Endodermal cell (in vitro differentiated cells): ENCODE measurements at regions not wholly inside any gene's neighbourhood (a gene's known extent, or its start where the extent isn't known, plus 50 kb on each side); places are given as distances from the start of the nearest gene placed in this dataset.

Source experiments
- DNase-seq: peaks from one replicate; pipeline ENCODE4 v3.0.0-alpha.2; 2017
- H3K27ac ChIP-seq: 2 replicates; pipeline ENCODE4 v1.5.1; 2013; ENCODE audit warnings: mild to moderate bottlenecking, low read depth, low read length, moderate library complexity
- H3K27me3 ChIP-seq: 2 replicates; pipeline ENCODE4 v1.6.1; 2013; ENCODE audit warnings: mild to moderate bottlenecking, low read length, moderate library complexity; ENCODE audit not compliant: insufficient read depth, control insufficient read depth, poor library complexity, severe bottlenecking
- H3K36me3 ChIP-seq: 2 replicates; pipeline ENCODE4 v1.7.0; 2013; ENCODE audit warnings: mild to moderate bottlenecking, low read length, moderate library complexity; ENCODE audit not compliant: control insufficient read depth, insufficient read depth
- H3K4me1 ChIP-seq: one replicate; pipeline ENCODE4 v1.7.0; 2013; ENCODE audit warnings: low read length; ENCODE audit not compliant: control insufficient read depth, insufficient read depth
- H3K4me3 ChIP-seq: 2 replicates; pipeline ENCODE4 v1.5.1; 2013; ENCODE audit warnings: mild to moderate bottlenecking, low read length, moderate library complexity
- H3K9ac ChIP-seq: 2 replicates; pipeline ENCODE4 v1.6.1; 2013; ENCODE audit warnings: mild to moderate bottlenecking, low read length, moderate library complexity; ENCODE audit not compliant: poor library complexity, severe bottlenecking; ENCODE audit errors: extremely low read depth
- H3K9me3 ChIP-seq: 2 replicates; pipeline ENCODE4 v1.6.1; 2013; ENCODE audit warnings: mild to moderate bottlenecking, low read length, moderate library complexity; ENCODE audit not compliant: control insufficient read depth
- H3K27ac Mint-ChIP-seq: 2 replicates; pipeline ENCODE4 v1.8.0; 2020; ENCODE audit warnings: mixed read lengths
- H3K27me3 Mint-ChIP-seq: 2 replicates; pipeline ENCODE4 v1.8.0; 2021; ENCODE audit warnings: mild to moderate bottlenecking, mixed read lengths; ENCODE audit not compliant: insufficient read depth
- H3K36me3 Mint-ChIP-seq: 2 replicates; pipeline ENCODE4 v1.8.0; 2020; ENCODE audit warnings: low read depth, mixed read lengths
- H3K4me1 Mint-ChIP-seq: 2 replicates; pipeline ENCODE4 v1.8.0; 2020; ENCODE audit warnings: mixed read lengths
- H3K4me3 Mint-ChIP-seq: 2 replicates; pipeline ENCODE4 v1.8.0; 2020; ENCODE audit warnings: mild to moderate bottlenecking, moderate library complexity, mixed read lengths
- H3K9me3 Mint-ChIP-seq: 2 replicates; pipeline ENCODE4 v1.8.0; 2020; ENCODE audit warnings: mild to moderate bottlenecking, mixed read lengths
- WGBS, 2 experiments: methylation state at CpG; one replicate each; pipeline versions ENCODE4 v1.1.5 to v1.1.7; 2013; ENCODE audit warnings: missing lambda C conversion rate in 2 of 2, mixed read lengths in 1 of 2; ENCODE audit not compliant: insufficient coverage in 1 of 2, insufficient read length in 1 of 2; 5-methylcytosine and 5-hydroxymethylcytosine counted together
- TF ChIP-seq, protein P1 (sequence below): fragments of 200-600 bp; sonication (generic); conservative IDR thresholded peaks from 2 replicates; pipeline ENCODE4 v1.5.0; 2021; ENCODE audit warnings: antibody characterized with exemption, mild to moderate bottlenecking

DNA sequence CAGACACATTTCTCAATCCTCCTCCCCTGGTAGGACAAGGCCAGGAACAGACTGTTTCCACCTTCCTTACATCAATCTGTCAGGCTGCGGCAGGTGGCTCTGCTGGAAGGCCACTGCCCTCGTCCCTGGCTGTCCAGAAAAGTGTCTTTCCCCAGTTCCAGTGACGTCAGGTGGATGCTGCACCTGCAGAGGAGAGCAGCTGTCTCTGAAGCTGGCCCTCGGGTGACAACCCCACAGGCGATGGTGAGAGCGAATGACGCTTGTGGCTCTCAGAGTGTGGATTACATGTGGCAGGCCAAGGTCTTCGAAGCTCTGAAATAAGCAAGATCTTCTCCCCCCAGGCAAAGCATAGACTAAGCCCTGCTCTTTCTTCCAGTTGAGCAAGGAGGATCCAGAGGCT, 146.9 kb upstream of the RET start:
- H3K4me3 ChIP-seq = no peak overlapping the region
- H3K4me3 Mint-ChIP-seq = no peak overlapping the region
- peaks cover 10% of the 10 kb centered on the region for H3K4me1 Mint-ChIP-seq
- no peaks in the 10 kb centered on the region for H3K4me1 ChIP-seq
- H3K27me3 Mint-ChIP-seq = peaks cover 35% of the 10 kb centered on the region
- no peaks in the 10 kb centered on the region for H3K36me3 Mint-ChIP-seq
- no peaks in the 10 kb centered on the region for H3K9me3 ChIP-seq
- H3K9ac ChIP-seq = no peak overlapping the region
- H3K36me3 ChIP-seq = no peaks in the 10 kb centered on the region
- no peaks in the 10 kb centered on the region for H3K9me3 Mint-ChIP-seq
- H3K27me3 ChIP-seq = peaks cover 22% of the 10 kb centered on the region
- H3K27ac Mint-ChIP-seq = no peak overlapping the region
- TF ChIP-seq, protein P1, sequence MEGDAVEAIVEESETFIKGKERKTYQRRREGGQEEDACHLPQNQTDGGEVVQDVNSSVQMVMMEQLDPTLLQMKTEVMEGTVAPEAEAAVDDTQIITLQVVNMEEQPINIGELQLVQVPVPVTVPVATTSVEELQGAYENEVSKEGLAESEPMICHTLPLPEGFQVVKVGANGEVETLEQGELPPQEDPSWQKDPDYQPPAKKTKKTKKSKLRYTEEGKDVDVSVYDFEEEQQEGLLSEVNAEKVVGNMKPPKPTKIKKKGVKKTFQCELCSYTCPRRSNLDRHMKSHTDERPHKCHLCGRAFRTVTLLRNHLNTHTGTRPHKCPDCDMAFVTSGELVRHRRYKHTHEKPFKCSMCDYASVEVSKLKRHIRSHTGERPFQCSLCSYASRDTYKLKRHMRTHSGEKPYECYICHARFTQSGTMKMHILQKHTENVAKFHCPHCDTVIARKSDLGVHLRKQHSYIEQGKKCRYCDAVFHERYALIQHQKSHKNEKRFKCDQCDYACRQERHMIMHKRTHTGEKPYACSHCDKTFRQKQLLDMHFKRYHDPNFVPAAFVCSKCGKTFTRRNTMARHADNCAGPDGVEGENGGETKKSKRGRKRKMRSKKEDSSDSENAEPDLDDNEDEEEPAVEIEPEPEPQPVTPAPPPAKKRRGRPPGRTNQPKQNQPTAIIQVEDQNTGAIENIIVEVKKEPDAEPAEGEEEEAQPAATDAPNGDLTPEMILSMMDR = no peak
- WGBS, 2 experiments = 93 to 94% methylated on average over 6 to 8 of the region's 8 CpGs
- no peak overlapping the region for H3K27ac ChIP-seq
- no peak for DNase-seq

DNA sequence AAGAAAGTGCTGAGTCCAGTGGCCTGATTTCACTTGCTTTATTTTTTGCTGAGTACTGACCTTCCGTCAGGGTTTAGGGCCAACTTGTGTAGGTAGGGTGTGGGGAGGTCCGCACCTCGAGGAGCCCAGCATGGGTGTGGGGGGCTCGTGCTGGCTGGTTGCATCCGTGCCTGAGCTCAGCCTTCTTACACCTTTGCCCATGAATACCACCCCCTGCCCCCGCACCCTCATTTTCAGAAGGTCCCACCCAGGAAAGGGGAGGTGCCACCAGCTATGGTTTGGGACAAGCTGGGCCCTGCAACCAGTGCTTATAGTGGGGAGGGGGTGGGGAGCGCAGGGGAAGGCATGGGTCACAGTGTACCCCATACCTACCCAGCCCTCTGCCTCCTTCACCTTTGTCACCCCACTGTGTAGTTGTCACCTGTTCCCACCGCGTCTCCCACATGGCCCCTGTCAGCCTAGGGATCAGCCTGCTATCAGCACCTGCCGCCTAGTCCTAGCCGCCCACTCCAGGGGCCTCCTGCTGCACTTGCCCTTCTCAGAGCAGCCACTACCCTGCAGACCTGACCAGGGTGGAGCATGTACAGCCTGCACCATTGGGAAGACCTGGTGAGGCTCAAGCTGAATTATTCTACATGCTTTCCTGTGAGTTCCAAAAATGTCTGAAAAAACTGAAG, 146.2 kb upstream of the RET start:
- TF ChIP-seq, protein P1 = no peak
- Histone ChIP-seq H3K9me3 (no peaks in the 10 kb centered on the region), H3K9ac (no peak overlapping the region), H3K4me1 (no peaks in the 10 kb centered on the region), H3K4me3 (no peak overlapping the region), H3K36me3 (no peaks in the 10 kb centered on the region), H3K27me3 (peaks cover 29% of the 10 kb centered on the region), H3K27ac (no peak overlapping the region)
- H3K4me1 Mint-ChIP-seq = peaks cover 10% of the 10 kb centered on the region
- H3K4me3 Mint-ChIP-seq = no peak overlapping the region
- no peak overlapping the region for H3K27ac Mint-ChIP-seq
- DNase-seq = no peak
- H3K9me3 Mint-ChIP-seq = no peaks in the 10 kb centered on the region
- peaks cover 42% of the 10 kb centered on the region for H3K27me3 Mint-ChIP-seq
- no peaks in the 10 kb centered on the region for H3K36me3 Mint-ChIP-seq
- WGBS, 2 experiments = 85 to 90% methylated on average over 4 to 10 of the region's 11 CpGs

DNA sequence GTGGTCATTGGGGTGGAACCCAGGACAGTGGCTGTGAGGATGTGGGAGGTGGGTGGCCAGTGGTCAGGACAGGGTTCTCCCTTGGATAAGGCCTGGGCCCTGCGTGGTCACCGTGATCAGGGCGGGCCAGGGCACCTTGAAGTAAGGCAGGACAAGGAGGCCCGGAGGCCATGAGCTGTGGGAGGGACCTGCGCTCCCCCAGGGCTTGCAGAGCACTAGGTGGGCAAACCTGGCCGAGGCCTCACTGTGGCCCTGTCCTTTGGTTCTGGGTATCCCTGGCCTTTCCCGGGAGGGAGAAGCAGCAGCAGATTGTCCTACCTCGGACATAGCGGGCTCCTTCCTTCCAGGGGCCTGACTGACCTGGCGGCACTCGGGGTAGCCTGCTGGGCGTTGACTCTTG, 144.8 kb upstream of the RET start:
- 92 to 96% methylated on average over 4 to 12 of the region's 12 CpGs for WGBS, 2 experiments
- Mint-ChIP-seq H3K36me3 (no peaks in the 10 kb centered on the region), H3K9me3 (no peaks in the 10 kb centered on the region), H3K27ac (no peak overlapping the region), H3K27me3 (peaks cover 51% of the 10 kb centered on the region), H3K4me3 (peak overlapping the region; percentile 64), H3K4me1 (peaks cover 7% of the 10 kb centered on the region)
- H3K4me3 ChIP-seq = no peak overlapping the region
- TF ChIP-seq, protein P1 = no peak
- peaks cover 29% of the 10 kb centered on the region for H3K27me3 ChIP-seq
- H3K9ac ChIP-seq = no peak overlapping the region
- no peaks in the 10 kb centered on the region for H3K9me3 ChIP-seq
- DNase-seq = no peak
- no peaks in the 10 kb centered on the region for H3K36me3 ChIP-seq
- no peak overlapping the region for H3K27ac ChIP-seq
- H3K4me1 ChIP-seq = no peaks in the 10 kb centered on the region
